ENCODE measurements at regions not wholly inside any gene's neighbourhood (a gene's known extent, or its start where the extent isn't known, plus 50 kb on each side); places are given as distances from the start of the nearest gene placed in this dataset.
"Not testable (repeated sequence)": the region's sequence is repeated elsewhere in the genome, so short reads cannot be mapped to it uniquely, and the experiment has no call there.

DNA sequence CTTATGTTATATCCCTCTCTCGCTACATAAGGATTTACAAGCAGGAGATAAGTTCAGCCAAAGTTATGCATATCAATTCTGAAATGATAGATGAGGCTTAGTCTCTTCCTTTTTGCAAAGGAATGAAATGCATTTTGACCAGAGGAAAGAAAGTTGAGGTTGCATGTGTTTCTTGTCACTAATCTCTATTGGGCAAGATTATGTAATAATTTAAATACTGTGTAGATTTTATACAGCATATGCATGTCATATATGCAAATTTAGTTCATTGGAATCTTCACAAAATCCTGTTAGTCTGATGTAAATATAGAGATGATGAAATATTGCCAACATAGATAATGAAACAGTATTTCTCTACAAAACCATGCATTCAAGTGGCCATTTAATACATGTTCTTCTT is 858.7 kb upstream of the RAG2 start:
- TF ChIP-seq, protein P1, sequence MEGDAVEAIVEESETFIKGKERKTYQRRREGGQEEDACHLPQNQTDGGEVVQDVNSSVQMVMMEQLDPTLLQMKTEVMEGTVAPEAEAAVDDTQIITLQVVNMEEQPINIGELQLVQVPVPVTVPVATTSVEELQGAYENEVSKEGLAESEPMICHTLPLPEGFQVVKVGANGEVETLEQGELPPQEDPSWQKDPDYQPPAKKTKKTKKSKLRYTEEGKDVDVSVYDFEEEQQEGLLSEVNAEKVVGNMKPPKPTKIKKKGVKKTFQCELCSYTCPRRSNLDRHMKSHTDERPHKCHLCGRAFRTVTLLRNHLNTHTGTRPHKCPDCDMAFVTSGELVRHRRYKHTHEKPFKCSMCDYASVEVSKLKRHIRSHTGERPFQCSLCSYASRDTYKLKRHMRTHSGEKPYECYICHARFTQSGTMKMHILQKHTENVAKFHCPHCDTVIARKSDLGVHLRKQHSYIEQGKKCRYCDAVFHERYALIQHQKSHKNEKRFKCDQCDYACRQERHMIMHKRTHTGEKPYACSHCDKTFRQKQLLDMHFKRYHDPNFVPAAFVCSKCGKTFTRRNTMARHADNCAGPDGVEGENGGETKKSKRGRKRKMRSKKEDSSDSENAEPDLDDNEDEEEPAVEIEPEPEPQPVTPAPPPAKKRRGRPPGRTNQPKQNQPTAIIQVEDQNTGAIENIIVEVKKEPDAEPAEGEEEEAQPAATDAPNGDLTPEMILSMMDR (IDR thresholded peaks at IDR 0.05; ENCODE audit: extremely low read depth, insufficient read depth, missing control alignments) = no peak
- DNase-seq (ENCODE audit: low spot score) = no peak
- in situ Hi-C loops (cut with MboI; ENCODE audit: low pct_unique_long_range_greater_than_20kb, low sequenced_read_pairs, unreplicated experiment) = no loop called here

DNA sequence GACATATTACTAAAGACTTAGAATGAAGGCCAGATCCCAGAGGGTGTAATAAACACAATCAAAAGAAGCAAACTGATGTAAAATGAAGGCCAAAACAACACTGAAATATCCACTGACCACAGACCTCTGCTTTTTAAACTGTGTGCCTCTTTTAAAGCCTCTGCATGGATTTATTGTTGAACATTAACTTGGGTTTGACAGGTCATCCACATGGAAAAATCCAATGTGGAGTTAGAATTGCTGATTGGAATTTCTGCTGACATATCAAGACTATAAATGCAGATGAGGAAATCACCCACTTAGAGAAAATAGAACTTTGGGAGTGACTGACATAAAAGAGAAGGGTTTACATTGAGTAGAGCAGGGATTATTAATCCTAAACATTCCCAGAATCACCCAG is 853.9 kb upstream of the RAG2 start:
- DNase-seq (ENCODE audit: low spot score) = no peak
- TF ChIP-seq, protein P1 (IDR thresholded peaks at IDR 0.05; ENCODE audit: extremely low read depth, insufficient read depth, missing control alignments) = no peak
- in situ Hi-C loops (cut with MboI; ENCODE audit: low pct_unique_long_range_greater_than_20kb, low sequenced_read_pairs, unreplicated experiment) = no loop called here

DNA sequence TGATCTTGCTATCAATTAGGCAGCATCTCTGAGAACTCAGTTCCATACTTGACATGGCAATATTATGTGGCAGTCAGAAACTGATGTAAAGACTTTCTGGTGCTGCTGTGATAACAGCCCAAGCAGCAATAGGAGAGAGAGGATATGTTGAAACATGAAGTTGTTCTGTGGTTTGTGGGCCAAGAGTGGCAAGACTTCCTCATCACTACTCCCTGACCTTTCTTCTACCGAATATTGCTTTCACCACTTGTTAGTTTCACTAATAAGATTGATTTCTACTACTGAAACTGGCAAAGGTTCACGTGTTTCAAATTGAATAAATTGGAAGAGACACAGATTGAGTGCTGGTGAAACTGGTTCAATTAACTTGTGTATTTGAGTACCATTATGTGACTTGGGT is 852.6 kb upstream of the RAG2 start:
- in situ Hi-C loops (cut with MboI; ENCODE audit: low pct_unique_long_range_greater_than_20kb, low sequenced_read_pairs, unreplicated experiment) = no loop called here
- no peak for DNase-seq (ENCODE audit: low spot score)
- TF ChIP-seq, protein P1 (IDR thresholded peaks at IDR 0.05; ENCODE audit: extremely low read depth, insufficient read depth, missing control alignments) = no peak

DNA sequence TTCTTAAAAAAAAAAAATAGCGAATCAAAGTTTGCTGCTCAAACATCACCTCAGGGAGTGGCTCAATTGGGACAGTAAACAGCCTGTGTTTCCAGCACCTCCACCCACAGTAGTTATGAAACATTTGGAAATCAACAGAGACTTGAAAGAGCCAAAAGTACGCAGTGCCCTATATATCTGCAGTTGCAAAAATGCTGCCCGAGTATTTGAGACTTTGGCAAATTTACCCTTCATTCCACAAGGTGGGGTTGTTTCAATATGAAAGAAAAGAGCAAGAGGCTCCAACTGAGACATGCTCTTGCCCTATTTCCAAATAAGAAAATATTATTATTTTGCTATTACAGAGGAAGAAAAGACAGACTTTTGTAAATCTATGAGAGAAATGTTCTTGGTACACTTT is 851.1 kb upstream of the RAG2 start:
- DNase-seq (ENCODE audit: low spot score) = no peak
- in situ Hi-C loops (cut with MboI; ENCODE audit: low pct_unique_long_range_greater_than_20kb, low sequenced_read_pairs, unreplicated experiment) = no loop called here
- TF ChIP-seq, protein P1 (IDR thresholded peaks at IDR 0.05; ENCODE audit: extremely low read depth, insufficient read depth, missing control alignments) = peak; percentile 47

DNA sequence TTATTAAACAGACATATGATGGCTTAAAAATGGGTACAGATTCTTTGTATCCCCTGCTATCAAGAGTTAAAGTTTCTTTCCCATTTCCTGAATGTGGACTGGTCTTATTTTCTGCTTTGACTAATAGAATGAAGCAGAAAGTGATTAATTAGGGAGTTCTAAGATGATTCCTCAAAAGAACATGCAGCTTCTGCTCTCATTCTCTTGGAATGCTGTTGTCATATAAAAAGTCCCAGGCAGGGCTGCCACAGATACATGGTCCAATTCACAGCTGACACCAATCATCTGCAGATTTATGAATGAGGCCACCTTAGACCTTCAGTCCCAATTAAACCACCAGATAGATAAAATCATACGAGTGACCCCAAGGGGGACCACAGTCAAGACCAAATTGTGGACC is 844.5 kb upstream of the RAG2 start:
- in situ Hi-C loops (cut with MboI; ENCODE audit: low pct_unique_long_range_greater_than_20kb, low sequenced_read_pairs, unreplicated experiment) = no loop called here
- no peak for DNase-seq (ENCODE audit: low spot score)
- TF ChIP-seq, protein P1 (IDR thresholded peaks at IDR 0.05; ENCODE audit: extremely low read depth, insufficient read depth, missing control alignments) = no peak

DNA sequence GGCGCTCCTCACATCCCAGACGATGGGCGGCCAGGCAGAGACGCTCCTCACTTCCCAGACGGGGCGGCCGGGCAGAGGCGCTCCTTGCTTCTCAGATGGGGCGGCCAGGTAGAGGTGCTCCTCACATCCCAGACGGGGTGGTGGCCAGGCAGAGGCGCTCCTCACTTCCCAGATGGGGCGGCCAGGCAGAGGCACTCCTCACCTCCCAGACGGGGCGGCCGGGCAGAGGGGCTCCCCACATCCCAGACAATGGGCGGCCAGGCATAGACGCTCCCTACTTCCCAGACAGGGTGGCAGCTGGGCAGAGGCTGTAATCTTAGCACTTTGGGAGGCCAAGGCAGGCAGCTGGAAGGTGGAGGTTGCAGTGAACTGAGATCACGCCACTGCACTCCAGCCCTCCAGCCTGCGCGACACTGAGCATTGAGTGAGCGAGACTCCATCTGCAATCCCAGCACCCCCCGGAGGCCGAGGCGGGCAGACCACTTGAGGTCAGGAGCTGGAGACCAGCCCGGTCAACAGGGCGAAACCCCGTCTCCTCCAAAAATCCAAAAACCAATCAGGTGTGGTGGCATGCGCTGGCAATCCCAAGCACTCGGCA is 833.7 kb upstream of the RAG2 start:
- DNase-seq (ENCODE audit: low spot score); in situ Hi-C loops (cut with MboI; ENCODE audit: low pct_unique_long_range_greater_than_20kb, low sequenced_read_pairs, unreplicated experiment): not testable (repeated sequence)

DNA sequence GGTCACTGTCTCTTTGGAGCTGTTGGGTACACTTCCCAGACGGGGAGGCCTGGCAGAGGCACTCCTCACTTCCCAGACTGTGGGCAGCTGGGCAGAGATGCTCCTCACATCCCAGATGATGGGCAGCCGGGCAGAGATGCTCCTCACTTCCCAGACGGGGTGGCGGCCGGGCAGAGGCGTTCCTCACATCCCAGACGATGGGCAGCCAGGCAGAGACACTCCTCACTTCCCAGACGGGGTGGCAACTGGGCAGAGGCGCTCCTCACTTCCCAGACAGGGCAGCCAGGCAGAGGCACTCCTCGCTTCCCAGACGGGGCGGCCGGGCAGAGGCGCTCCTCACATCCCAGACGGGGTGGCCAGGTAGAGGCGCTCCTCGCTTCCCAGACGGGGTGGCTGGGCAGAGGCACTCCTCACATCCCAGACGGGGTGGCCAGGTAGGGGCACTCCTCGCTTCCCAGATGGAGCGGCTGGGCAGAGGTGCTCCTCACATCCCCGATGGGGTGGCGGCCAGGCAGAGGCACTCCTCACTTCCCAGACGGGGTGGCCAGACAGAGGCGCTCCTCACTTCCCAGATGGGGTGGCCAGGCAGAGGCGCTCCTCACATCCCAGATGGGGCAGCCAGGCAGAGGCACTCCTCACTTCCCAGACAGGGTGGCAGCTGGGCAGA is 833.1 kb upstream of the RAG2 start:
- in situ Hi-C loops (cut with MboI; ENCODE audit: low pct_unique_long_range_greater_than_20kb, low sequenced_read_pairs, unreplicated experiment) = not testable (repeated sequence)

More for the DNA sequence above, 833.1 kb upstream of the RAG2 start:
- DNase-seq (ENCODE audit: low spot score) = not testable (repeated sequence)
